Natural killer cell (primary cell): ENCODE measurements at regions not wholly inside any gene's neighbourhood (a gene's known extent, or its start where the extent isn't known, plus 50 kb on each side); places are given as distances from the start of the nearest gene placed in this dataset.

ENCODE experiments used
- ATAC-seq, 3 donors: fragments of 150-1000 bp in 2 of 3; fragments of 200-7000 bp in 1 of 3; cut with Tn5 transposase; 1 replicate in 1 of 3; 2 replicates in 2 of 3; pipeline ENCODE4 v1.10.0; 2021; ENCODE audit warnings: mild to moderate bottlenecking in 2 of 3, moderate library complexity in 2 of 3
- DNase-seq, 2 donors: peaks; one replicate each; pipeline versions ENCODE4 v3.0.0 to v3.0.0-alpha.2; 2013 to 2021; ENCODE audit warnings: mixed read lengths in 1 of 2
- H3K27ac ChIP-seq: one replicate; pipeline ENCODE4 v1.5.1; 2013; ENCODE audit warnings: mild to moderate bottlenecking, low read length
- H3K27me3 ChIP-seq: one replicate; pipeline ENCODE4 v1.6.1; 2013; ENCODE audit warnings: low read length; ENCODE audit not compliant: control insufficient read depth, insufficient read depth
- H3K36me3 ChIP-seq: one replicate; pipeline ENCODE4 v1.6.1; 2013; ENCODE audit warnings: low read length; ENCODE audit not compliant: control insufficient read depth, insufficient read depth
- H3K4me1 ChIP-seq: one replicate; pipeline ENCODE4 v1.6.1; 2013; ENCODE audit warnings: low read length; ENCODE audit not compliant: control insufficient read depth, insufficient read depth
- H3K4me3 ChIP-seq: one replicate; pipeline ENCODE4 v1.5.1; 2013; ENCODE audit warnings: low read length
- H3K9me3 ChIP-seq: one replicate; pipeline ENCODE4 v1.6.1; 2013; ENCODE audit warnings: low read length; ENCODE audit not compliant: control insufficient read depth, insufficient read depth
- H3K27ac Mint-ChIP-seq, 2 donors: one replicate each; pipeline ENCODE4 v1.8.0; 2022; ENCODE audit warnings: mild to moderate bottlenecking in 2 of 2, mixed read lengths in 2 of 2, moderate library complexity in 1 of 2
- H3K27me3 Mint-ChIP-seq, 2 donors: one replicate each; pipeline ENCODE4 v1.8.0; 2022; ENCODE audit warnings: low read depth in 2 of 2, mixed read lengths in 2 of 2
- H3K36me3 Mint-ChIP-seq: one replicate; pipeline ENCODE4 v1.8.0; 2022; ENCODE audit warnings: mixed read lengths
- H3K4me1 Mint-ChIP-seq, 2 donors: one replicate each; pipeline ENCODE4 v1.8.0; 2022; ENCODE audit warnings: mixed read lengths in 2 of 2
- H3K4me3 Mint-ChIP-seq: one replicate; pipeline ENCODE4 v1.8.0; 2022; ENCODE audit warnings: mild to moderate bottlenecking, moderate library complexity, mixed read lengths
- H3K9me3 Mint-ChIP-seq, 2 donors: one replicate each; pipeline ENCODE4 v1.8.0; 2022; ENCODE audit warnings: mixed read lengths in 2 of 2
- WGBS: methylation state at CpG from one replicate; pipeline ENCODE4 v1.1.7; 2013; ENCODE audit warnings: missing lambda C conversion rate; ENCODE audit not compliant: insufficient coverage; 5-methylcytosine and 5-hydroxymethylcytosine counted together
- intact Hi-C: fragments of 100-400 bp; cut with micrococcal nuclease; formaldehyde crosslinking; loops from one replicate; pipeline ENCODE4 v1.14.2; 2022
- TF ChIP-seq, protein P1 (sequence below): fragments of 200-600 bp; IDR thresholded peaks from one replicate; pipeline ENCODE4 v1.8.0; 2022; ENCODE audit warnings: antibody characterized with exemption

DNA sequence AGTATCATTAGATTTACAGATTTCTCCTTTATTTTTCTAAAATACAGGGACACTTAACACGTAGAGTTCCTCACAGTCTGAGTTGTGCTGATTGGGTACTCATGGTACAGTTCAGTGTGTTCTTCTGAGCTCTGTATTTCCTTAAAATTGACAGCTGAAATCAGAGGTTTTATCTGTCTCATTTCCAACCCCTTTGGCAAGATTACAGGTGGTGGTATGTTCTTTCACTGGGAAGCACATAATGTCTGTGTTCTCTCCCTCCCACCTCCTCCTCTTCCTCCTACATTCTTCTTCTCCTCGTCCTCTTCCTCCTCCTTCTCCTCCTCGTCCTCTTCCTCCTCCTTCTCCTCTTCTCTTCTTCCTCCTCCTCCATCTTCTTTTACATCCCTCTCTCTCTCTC is 99.5 kb upstream of the EEPD1 start:
- TF ChIP-seq, protein P1, sequence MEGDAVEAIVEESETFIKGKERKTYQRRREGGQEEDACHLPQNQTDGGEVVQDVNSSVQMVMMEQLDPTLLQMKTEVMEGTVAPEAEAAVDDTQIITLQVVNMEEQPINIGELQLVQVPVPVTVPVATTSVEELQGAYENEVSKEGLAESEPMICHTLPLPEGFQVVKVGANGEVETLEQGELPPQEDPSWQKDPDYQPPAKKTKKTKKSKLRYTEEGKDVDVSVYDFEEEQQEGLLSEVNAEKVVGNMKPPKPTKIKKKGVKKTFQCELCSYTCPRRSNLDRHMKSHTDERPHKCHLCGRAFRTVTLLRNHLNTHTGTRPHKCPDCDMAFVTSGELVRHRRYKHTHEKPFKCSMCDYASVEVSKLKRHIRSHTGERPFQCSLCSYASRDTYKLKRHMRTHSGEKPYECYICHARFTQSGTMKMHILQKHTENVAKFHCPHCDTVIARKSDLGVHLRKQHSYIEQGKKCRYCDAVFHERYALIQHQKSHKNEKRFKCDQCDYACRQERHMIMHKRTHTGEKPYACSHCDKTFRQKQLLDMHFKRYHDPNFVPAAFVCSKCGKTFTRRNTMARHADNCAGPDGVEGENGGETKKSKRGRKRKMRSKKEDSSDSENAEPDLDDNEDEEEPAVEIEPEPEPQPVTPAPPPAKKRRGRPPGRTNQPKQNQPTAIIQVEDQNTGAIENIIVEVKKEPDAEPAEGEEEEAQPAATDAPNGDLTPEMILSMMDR = no peak
- Mint-ChIP-seq H3K27ac (no peak overlapping the region), H3K4me3 (no peak overlapping the region), H3K27me3 (peaks cover 8 to 24% of the 10 kb centered on the region in 2 donors), H3K4me1 (no peaks in the 10 kb centered on the region), H3K9me3 (no peaks in the 10 kb centered on the region), H3K36me3 (no peaks in the 10 kb centered on the region)
- no peak for ATAC-seq
- Histone ChIP-seq H3K9me3 (no peaks in the 10 kb centered on the region), H3K4me3 (no peak overlapping the region), H3K27me3 (no peaks in the 10 kb centered on the region), H3K27ac (no peak overlapping the region), H3K4me1 (no peaks in the 10 kb centered on the region), H3K36me3 (no peaks in the 10 kb centered on the region)
- WGBS = 62% methylated on average over 3 of the region's 3 CpGs
- intact Hi-C loops = no loop called here
- DNase-seq = no peak

GRCh38 chr7:36054637-36055036 is 98.4 kb upstream of the EEPD1 start:
- Histone ChIP-seq H3K27me3 (no peaks in the 10 kb centered on the region), H3K36me3 (no peaks in the 10 kb centered on the region), H3K9me3 (no peaks in the 10 kb centered on the region), H3K4me3 (no peak overlapping the region), H3K27ac (no peak overlapping the region), H3K4me1 (no peaks in the 10 kb centered on the region)
- Mint-ChIP-seq H3K9me3 (no peaks in the 10 kb centered on the region), H3K4me3 (no peak overlapping the region), H3K27ac (no peak overlapping the region), H3K36me3 (no peaks in the 10 kb centered on the region), H3K27me3 (peaks cover 8 to 27% of the 10 kb centered on the region in 2 donors), H3K4me1 (no peaks in the 10 kb centered on the region)
- intact Hi-C loops = no loop called here
- WGBS = 88% methylated on average over 2 of the region's 2 CpGs
- TF ChIP-seq, protein P1 = no peak
- no peak for DNase-seq
- no peak for ATAC-seq

GRCh38 chr7:36055207-36055606 is 97.8 kb upstream of the EEPD1 start:
- Histone ChIP-seq H3K4me3 (no peak overlapping the region), H3K27ac (no peak overlapping the region), H3K9me3 (no peaks in the 10 kb centered on the region), H3K4me1 (no peaks in the 10 kb centered on the region), H3K36me3 (no peaks in the 10 kb centered on the region), H3K27me3 (no peaks in the 10 kb centered on the region)
- 97% methylated on average over 4 of the region's 4 CpGs for WGBS
- Mint-ChIP-seq H3K9me3 (no peaks in the 10 kb centered on the region), H3K4me1 (no peaks in the 10 kb centered on the region), H3K27ac (no peak overlapping the region), H3K27me3 (peaks cover 8 to 30% of the 10 kb centered on the region in 2 donors), H3K36me3 (no peaks in the 10 kb centered on the region), H3K4me3 (no peak overlapping the region)
- DNase-seq (no peak), ATAC-seq (no peak)
- intact Hi-C loops = no loop called here
- TF ChIP-seq, protein P1 = no peak

DNA sequence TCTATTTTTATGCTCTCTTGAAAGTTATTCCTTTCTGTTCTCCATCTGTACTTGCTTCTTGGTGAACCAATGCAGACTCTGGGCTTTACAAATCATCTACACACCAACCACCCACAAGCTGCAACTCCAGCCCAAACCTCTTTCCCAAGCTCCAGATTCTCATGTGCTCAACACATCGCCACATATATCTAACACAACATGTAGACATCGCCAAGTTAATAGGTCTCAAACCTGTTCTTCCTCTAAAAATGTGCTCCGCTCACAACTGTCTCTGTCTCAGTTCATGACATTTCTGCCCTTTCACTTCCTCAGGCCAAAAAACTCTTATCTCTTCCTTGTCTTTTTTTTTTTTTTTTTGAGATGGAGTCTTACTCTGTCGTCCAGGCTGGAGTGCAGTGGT is 95.7 kb upstream of the EEPD1 start:
- no peak overlapping the region for H3K4me3 ChIP-seq
- 79% methylated on average over 3 of the region's 4 CpGs for WGBS
- no peaks in the 10 kb centered on the region for H3K27me3 ChIP-seq
- H3K4me1 ChIP-seq = no peaks in the 10 kb centered on the region
- TF ChIP-seq, protein P1 = no peak
- Mint-ChIP-seq H3K4me3 (no peak overlapping the region), H3K9me3 (no peaks in the 10 kb centered on the region), H3K36me3 (no peaks in the 10 kb centered on the region), H3K27ac (no peak overlapping the region), H3K4me1 (no peaks in the 10 kb centered on the region), H3K27me3 (peaks cover 0 to 22% of the 10 kb centered on the region in 2 donors)
- ATAC-seq (no peak), DNase-seq (no peak)
- intact Hi-C loops = no loop called here
- no peaks in the 10 kb centered on the region for H3K36me3 ChIP-seq
- H3K9me3 ChIP-seq = no peaks in the 10 kb centered on the region
- H3K27ac ChIP-seq = no peak overlapping the region
